Skin epidermis (tissue), 12 donors: ENCODE measurements at regions not wholly inside any gene's neighbourhood (a gene's known extent, or its start where the extent isn't known, plus 50 kb on each side); places are given as distances from the start of the nearest gene placed in this dataset.

ENCODE experiments used
- H3K27ac ChIP-seq, 21 experiments: fragments of 200-600 bp; sonication (generic) in 11 of 21; one replicate each; pipeline ENCODE4 v1.5.0; 2020; ENCODE audit warnings: mild to moderate bottlenecking in 3 of 21, inconsistent platforms in 2 of 21, moderate library complexity in 2 of 21
- H3K4me3 ChIP-seq, 7 experiments: fragments of 200-600 bp; sonication (generic) in 2 of 7; one replicate each; pipeline ENCODE4 v1.5.0; 2020; ENCODE audit warnings: inconsistent platforms in 2 of 7, mild to moderate bottlenecking in 2 of 7, moderate library complexity in 1 of 7

- no peak overlapping the region for H3K27ac ChIP-seq
- no peak overlapping the region for H3K4me3 ChIP-seq
Measured at GRCh38 chr10:130742941-130743675, 568.4 kb downstream of the TCERG1L start.

GRCh38 chr10:130743751-130744271 lies 567.7 kb downstream of the TCERG1L start:
- H3K4me3 ChIP-seq, result no peak overlapping the region
- no peak overlapping the region for H3K27ac ChIP-seq

GRCh38 chr10:130744631-130745030 lies 566.9 kb downstream of the TCERG1L start:
- Histone ChIP-seq H3K27ac (no peak overlapping the region), H3K4me3 (no peak overlapping the region)

- Histone ChIP-seq H3K27ac (no peak overlapping the region), H3K4me3 (no peak overlapping the region)
Measured at GRCh38 chr10:130745251-130745650, 566.3 kb downstream of the TCERG1L start.

GRCh38 chr10:130745821-130746220 lies 565.7 kb downstream of the TCERG1L start:
- Histone ChIP-seq H3K27ac (no peak overlapping the region), H3K4me3 (no peak overlapping the region)

- no peak overlapping the region for H3K27ac ChIP-seq
- H3K4me3 ChIP-seq, result no peak overlapping the region
Measured at GRCh38 chr10:130746311-130746710, 565.2 kb downstream of the TCERG1L start.

- peak overlapping the region in 1 of 21 experiments; percentile 6 for H3K27ac ChIP-seq
Measured at GRCh38 chr10:130747356-130747755, 564.2 kb downstream of the TCERG1L start.

GRCh38 chr10:130747946-130748345 lies 563.6 kb downstream of the TCERG1L start:
- Histone ChIP-seq H3K4me3 (no peak overlapping the region), H3K27ac (no peak overlapping the region)

More at GRCh38 chr10:130747356-130747755, 564.2 kb downstream of the TCERG1L start:
- no peak overlapping the region for H3K4me3 ChIP-seq

GRCh38 chr10:130748409-130749057 lies 563.0 kb downstream of the TCERG1L start:
- H3K27ac ChIP-seq, result no peak overlapping the region
- no peak overlapping the region for H3K4me3 ChIP-seq

GRCh38 chr10:130749911-130750310 lies 561.6 kb downstream of the TCERG1L start:
- Histone ChIP-seq H3K27ac (no peak overlapping the region), H3K4me3 (no peak overlapping the region)

- no peak overlapping the region for H3K27ac ChIP-seq
- no peak overlapping the region for H3K4me3 ChIP-seq
Measured at GRCh38 chr10:130750441-130750840, 561.1 kb downstream of the TCERG1L start.

- H3K27ac ChIP-seq, result no peak overlapping the region
- H3K4me3 ChIP-seq, result no peak overlapping the region
Measured at GRCh38 chr10:130751106-130751840, 560.2 kb downstream of the TCERG1L start.

GRCh38 chr10:130751851-130752250 lies 559.7 kb downstream of the TCERG1L start:
- no peak overlapping the region for H3K4me3 ChIP-seq
- no peak overlapping the region for H3K27ac ChIP-seq

- no peak overlapping the region for H3K27ac ChIP-seq
- H3K4me3 ChIP-seq, result no peak overlapping the region
Measured at GRCh38 chr10:130756651-130757050, 554.9 kb downstream of the TCERG1L start.

GRCh38 chr10:130757271-130757670 lies 554.2 kb downstream of the TCERG1L start:
- no peak overlapping the region for H3K27ac ChIP-seq
- no peak overlapping the region for H3K4me3 ChIP-seq

- H3K4me3 ChIP-seq, result no peak overlapping the region
- no peak overlapping the region for H3K27ac ChIP-seq
Measured at GRCh38 chr10:130757821-130758489, 553.6 kb downstream of the TCERG1L start.

GRCh38 chr10:130758529-130758928 lies 553.0 kb downstream of the TCERG1L start:
- Histone ChIP-seq H3K27ac (no peak overlapping the region), H3K4me3 (no peak overlapping the region)

GRCh38 chr10:130761032-130761575 lies 550.4 kb downstream of the TCERG1L start:
- H3K4me3 ChIP-seq, result no peak overlapping the region
- H3K27ac ChIP-seq, result no peak overlapping the region

- no peak overlapping the region for H3K27ac ChIP-seq
- no peak overlapping the region for H3K4me3 ChIP-seq
Measured at GRCh38 chr10:130761788-130762301, 549.7 kb downstream of the TCERG1L start.
